HG02870 (cell line): ENCODE measurements at regions not wholly inside any gene's neighbourhood (a gene's known extent, or its start where the extent isn't known, plus 50 kb on each side); places are given as distances from the start of the nearest gene placed in this dataset.

Experiments used
- ATAC-seq: cut with Tn5 transposase; IDR thresholded peaks from one replicate; pipeline ENCODE4 v1.9.1; 2021; ENCODE audit warnings: mild to moderate bottlenecking, moderate library complexity; ENCODE audit not compliant: unreplicated experiment

DNA sequence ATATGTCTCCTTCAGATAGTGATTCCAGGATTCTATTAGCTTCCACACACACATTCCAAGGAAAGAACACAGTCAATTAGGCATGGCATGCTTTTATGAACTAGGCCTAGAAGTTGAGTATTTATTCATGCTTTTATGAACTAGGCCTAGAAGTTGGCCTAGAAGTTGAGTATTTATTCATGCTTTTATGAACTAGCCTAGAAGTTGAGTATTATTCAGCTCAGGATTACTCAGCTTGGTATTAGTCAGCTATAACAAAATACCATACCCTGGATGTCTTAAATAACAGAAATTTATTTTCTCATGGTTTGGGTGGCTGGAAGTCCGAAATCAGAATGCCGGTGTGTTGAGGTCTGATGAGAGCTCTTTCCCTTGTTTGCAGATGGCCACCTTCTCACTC, 442.7 kb upstream of the FLRT2 start:
- no peak for ATAC-seq

DNA sequence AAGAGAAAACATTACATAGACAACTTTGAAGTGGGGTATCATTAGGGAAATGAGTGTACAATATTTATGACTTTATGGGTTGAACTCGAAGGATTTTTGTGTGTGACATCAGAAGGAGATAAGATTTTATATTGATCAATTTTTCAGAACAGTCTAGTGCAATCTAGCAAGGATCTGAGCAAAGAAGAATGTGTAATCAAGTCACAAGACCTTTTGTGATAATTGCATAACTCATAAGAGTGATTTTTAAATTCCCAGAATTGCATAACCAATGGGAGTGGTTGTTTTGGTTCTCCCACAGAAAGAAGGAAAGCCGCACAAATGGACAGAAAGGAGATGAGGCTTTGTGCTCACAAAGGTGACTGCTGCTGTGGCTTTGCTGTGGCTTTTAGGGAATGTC, 441.8 kb upstream of the FLRT2 start:
- no peak for ATAC-seq

DNA sequence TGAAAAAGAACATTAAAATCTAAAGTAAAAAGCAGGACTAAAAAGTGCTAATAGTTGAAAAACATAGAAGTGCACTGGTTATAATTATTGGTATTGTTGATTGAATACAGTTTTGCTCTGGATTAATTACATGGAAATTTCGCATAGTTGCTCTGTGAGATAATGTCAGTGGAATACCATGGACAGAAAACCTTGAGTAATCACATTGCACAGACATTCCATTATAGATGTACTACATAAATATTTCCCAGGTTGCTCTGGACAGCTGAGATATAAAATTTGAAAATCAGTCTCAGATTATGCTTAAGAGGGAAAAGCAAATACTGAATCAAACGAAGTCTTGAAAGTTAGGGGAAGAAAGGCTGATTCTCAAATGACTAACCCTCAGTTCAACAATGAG, 439.3 kb upstream of the FLRT2 start:
- no peak for ATAC-seq

DNA sequence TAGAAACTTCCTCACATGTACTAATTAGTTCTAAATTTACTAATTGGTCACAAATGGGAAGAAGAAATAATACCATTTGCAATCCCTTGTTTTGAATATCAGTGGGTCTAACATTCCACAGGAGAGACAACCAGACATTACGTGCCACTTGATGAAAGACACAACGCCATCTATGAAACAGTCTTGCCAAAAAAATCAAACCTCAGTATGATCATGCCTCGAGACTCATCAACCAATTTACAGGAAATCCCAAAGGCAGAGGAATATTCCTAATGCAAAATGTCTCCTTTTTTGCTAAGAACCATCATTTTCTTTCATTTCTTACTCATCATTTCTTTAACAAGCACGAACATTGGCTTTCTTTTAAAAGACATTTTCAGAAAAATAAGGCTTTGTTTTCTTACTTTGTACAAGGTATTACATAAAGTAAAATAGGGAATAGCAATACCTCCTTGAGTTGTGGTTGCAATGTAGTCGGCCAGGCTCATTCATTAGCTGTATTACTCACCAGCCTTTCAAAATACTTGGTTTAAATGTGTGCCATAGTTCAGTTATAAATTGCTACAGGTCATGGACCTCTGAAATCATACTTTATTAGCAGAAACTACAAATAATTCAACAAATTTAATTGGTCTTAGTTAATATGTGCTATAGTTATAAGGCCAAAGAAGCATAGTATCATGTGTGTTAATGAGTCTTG, 436.2 kb upstream of the FLRT2 start:
- ATAC-seq, result no peak

DNA sequence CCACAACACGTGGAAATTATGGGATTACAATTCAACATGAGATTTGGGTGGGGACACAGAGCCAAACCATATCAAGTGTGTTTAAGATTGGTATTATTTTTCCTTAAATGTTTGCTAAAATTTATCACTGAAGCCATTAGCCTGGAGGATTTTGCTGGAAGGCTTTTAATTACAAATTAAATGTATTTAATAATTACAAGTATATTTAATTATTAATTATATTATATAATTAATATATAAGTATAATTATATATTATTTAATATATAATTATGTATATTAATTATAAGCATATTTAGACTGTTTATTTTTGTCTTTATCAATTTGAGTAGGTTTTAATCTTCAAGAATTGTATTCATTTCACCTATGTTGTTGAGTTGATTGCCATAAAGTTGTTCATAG, 427.4 kb upstream of the FLRT2 start:
- no peak for ATAC-seq

DNA sequence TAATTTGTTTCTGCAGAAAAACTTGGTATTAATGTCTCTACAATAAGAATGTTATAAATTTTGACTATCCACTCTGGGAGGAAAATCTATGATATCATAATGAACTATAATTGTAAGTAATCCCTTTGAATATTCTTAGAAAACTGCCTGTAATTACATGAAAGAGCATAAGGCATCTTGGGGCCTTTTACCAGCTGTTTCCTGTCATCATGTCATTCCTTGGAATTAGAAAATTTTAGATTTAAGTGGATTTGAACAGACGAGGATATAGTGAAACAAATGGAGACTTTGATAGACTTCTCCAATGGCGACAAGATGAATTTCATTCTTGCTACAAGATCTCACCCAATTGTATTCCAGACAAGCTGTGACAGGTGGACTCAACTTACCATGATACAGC, 423.4 kb upstream of the FLRT2 start:
- ATAC-seq, result no peak

DNA sequence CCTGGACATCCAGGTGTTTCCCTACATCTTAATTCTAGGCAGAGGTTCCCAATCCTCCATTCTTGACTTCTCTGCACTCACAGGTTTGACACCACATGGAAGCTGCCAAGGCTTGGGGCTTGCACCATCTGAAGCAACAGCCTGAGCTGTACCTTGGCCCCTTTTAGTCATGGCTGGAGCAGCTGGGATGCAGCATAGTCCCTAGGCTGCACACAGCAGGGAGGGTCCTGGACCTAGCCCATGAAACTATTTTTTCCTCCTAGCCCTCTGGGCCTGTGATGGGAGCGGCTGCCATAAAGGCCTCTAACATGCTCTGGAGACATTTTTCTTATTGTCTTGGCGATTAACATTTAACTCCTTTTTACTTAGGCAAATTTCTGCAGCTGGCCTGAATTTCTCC, 417.2 kb upstream of the FLRT2 start:
- no peak for ATAC-seq

DNA sequence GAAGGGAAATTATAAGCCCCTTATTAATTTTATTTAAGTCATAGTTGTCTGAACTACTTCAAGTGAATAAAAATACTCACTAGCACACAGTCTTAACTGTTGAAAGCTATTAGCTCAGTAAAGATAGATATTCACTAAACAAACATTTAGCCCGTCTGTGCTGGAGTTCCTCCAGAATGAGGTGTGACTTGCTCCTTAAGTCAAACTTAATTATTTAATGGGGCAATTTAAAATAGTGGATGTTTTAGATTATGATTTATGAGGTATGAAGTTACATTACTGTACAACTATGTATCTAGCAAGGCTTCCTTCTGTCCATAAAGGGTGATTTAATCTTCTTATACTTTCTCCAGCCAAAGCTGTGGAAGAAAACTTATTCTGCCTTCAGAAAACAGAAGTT, 414.0 kb upstream of the FLRT2 start:
- ATAC-seq, result no peak

DNA sequence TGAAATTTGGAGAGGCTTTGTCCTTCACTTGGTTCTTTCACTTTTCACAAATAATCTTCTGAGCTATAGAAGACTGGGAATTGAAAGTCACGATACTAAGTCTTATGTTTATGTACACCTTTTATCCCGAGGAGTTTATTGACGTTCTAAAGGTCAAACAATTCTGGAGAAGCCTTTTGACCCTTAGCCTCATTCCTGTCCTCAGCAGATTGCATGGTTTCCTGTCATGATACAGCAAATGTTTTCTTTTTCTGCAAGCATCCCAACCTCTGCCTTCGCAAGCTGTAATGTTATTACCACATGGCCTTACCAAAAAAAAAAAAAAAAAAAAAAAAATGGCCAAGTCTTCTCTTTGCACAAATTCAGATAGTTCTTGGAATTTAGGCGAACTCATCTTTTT, 411.7 kb upstream of the FLRT2 start:
- no peak for ATAC-seq

DNA sequence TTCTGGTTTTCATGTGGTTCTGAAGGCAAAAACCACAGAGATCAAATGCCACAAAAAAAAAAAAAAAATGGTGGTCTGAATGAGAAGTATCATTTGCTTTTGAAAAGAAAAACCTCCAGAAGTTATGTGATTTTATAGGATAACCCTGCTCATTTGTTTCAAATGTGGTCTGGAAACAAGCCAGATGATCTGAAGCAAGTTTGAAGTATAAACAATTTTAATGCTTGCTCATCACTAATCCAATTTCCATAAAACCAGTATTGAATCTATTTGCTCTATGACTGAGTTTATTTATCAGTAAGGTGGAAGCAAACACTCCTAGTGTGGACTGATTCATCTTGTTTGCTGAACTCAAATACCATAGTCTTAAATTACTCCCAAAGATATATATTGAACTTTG, 407.3 kb upstream of the FLRT2 start:
- no peak for ATAC-seq

DNA sequence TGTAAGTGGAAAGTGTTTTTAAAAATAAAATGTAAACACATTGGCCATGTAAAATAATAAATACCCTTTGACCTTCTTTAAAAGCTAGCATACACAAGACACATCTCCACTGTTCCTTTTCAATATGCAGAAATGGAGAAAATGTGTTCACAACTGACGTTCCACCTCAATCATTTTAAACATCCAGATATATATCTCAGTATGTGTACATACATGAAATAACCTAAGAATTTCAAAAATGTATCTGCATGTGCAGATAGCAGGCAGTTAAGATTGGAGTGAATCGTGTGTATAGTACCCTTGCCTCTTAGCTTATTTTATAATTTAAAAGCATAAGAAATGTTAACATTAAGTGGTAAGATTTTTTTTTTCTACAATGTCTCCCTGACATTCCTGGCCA, 406.2 kb upstream of the FLRT2 start:
- ATAC-seq, result no peak

DNA sequence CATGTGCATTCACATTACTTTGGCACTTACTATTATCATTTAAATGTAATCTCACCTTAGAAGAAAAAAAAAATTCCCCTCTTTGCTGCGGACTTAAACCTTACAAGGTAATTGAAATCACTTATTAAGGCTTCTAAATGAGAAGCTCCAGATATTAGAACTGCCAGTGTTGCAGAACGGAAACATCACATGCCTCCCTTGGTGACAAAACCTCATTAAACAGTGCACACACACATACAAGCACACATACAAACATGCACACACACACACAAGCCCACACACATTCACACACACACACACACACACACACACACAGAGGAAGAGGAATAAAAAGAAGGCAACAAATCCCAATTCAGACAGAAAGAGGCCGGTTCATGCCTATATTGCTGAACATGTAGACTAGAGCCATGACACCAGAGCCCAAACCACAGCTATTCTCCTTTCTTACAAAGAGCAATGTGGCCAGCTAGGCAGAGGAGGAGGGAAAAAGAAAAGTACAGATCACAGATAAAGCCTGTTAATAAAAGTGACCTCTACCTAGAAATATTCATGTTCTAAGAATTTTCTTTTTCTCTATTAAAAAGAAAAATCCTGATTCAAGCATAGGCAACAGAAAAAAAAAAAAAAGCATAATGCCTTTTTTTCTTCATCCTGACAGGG, 405.2 kb upstream of the FLRT2 start:
- no peak for ATAC-seq

DNA sequence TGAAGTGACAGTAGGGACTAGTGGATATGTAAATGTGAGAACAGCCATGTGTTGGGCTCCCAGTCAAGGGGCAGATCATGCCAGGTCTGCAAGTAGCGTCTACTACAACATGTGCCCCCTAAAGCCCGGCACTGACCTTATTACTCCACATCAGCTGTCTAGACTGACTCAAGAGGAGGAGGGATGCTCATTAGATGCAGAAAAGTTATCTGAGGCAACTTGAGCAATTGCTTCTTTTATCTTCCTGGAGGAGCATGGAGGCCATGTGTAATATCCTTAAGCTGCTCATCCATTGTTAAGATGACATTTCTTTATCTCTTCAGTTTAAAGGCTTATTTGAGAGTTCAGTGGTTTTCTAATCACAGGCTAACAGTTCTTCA, 404.7 kb upstream of the FLRT2 start:
- ATAC-seq, result no peak

DNA sequence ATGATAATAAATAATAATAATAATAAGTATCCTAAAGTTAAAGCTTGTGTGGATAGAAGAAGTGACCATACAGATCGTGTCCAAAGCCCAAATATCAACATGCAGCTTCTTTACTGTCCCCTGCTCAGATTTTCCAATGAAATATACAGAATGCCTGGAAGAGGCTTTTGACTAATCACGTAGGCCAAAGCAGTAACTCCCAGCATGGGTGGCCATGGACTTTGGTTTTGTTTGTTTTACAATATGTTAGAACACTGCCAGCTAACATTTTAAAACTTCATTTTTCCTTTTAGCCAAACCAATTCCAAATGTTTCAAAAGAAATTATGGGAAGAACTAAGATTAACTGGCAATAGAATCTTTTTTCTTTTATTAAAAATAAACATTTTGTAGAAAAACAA, 400.0 kb upstream of the FLRT2 start:
- ATAC-seq, result no peak

DNA sequence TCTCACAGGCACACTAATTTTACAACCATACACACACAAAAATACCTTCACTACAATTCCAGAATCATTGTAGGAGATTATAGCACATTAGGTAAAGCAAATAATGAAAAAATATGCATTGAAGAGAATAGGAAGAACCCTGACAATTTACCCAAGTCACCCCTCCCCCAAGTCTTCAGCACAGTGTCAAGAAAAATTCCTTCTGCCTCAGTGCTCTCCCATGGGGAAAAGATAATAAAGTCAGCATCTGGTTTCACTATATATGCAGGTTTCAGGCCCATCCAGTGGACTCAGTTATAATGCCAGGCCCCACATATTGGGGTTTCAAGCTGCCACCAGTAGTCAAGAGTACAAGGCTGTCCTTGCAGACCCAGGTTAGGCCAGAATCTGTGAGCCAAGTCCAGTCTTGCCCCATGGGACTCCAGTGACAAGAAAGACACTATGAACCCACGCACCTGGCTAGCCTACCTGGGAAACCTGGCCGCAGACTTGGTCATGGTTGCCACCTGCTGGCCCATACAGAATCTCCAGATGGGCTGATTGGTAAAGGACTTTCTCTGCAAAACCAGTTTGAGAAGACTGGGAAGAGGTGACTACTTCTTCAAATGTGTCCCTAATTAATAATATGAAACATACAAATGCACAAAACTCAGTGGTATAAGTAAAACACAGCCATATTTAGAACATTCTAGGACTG, 398.6 kb upstream of the FLRT2 start:
- ATAC-seq, result no peak

DNA sequence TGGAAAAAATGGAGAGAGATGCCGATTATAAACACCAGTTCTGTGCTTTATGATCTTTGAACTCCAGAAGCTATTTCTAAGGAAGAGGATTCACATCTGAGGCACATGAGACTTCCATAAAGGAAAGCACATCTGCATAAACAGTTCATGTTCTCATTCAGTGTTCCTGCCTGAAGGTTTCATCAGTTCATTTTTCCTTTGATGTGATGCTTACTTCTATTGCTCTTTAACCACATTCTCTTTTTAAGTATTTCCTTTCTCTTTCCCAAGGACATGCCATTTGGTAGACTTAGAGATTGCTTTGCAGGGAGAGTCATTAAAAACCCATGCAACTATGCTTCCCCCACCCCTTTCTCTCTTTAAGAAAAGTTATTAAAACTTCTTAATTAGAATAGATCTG, 387.0 kb upstream of the FLRT2 start:
- ATAC-seq, result no peak

DNA sequence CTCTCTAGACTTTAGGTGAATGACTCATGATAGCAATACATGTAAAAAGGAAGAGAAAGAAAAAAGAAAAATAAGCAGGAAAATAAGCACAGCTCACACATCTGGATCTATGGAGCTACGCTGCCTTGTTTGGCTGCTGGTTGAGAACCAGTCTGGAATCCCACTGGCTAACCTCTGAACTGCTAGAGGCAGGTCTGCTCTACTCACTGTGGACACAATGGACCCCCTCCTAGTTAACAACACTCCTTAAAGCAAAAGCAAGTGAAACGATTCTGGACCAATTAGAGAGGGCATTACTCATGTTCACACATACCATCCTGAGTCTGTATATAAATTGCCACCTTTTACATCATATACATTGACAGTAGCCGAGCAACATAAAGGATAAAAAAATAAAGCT, 383.2 kb upstream of the FLRT2 start:
- ATAC-seq, result no peak

DNA sequence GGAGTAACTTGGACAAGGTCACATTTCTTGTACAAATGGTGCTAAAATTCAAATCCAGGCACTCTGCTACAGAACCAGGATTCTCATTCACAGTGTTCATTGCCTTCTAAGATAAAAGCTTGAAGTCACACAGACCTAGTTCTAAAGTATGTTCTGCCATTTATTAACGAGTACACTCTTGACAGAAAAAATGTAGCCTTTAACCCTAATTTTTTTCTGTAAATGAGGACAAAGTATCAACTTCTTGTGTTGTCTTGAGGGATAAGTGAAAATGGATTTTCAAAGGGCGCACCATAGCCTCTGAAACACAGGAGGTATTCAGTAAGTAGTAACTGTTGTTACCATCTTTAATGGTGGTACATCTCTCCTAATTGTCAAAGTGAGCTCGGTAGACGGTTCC, 379.8 kb upstream of the FLRT2 start:
- ATAC-seq, result no peak

DNA sequence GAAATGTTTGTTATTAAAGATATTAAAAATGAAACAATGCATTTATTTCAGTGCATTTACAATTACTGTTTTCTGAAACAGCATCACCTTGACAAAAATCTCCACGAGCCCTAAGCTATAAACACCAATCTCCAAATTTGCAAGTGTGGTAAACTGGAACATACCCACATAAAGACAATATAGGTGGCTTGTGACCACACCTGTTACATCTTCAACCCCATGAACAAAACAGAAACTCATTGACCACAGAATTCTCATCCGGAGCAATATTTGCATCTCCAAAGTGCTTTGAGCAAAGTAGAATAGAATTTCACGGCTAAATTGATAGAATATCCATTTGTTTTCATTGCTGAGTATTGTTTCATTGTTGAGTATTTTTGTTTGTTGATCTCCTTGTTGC, 375.2 kb upstream of the FLRT2 start:
- no peak for ATAC-seq

DNA sequence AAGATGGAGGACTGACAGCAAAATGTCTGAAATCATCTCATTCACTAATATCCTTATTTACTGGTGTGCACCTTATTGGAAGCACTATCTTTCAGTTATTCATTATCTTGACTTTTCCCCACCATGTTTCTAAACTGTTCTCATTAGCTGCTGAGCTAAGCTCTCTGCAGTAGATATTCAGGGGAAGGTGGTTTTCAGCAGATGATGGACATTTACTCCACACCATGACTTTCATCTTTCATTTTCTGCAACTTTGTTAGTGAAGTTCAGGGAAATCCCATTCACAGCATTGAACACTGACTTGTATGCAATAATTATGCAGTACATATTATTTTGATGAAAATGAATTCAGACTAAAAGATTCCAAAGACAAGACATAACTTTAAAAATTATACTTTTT, 373.6 kb upstream of the FLRT2 start:
- no peak for ATAC-seq

DNA sequence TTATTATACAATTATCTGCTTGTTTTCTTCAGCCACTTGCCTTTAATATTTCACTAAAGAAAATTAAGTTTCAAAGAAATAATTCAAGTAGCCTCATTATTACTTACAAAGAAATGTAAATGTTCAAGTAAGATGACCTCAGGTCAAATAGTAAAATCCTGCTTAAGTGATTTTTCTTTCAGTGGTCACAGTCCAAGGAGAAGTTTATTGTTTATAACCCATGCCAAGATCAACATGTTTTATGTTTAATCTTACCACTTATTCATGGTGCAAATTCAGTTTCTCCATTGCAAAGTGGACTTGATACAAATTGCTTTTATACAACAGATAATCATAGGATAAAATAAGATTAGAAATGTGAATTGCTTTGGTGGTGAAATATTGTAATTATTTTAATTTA, 370.2 kb upstream of the FLRT2 start:
- no peak for ATAC-seq

DNA sequence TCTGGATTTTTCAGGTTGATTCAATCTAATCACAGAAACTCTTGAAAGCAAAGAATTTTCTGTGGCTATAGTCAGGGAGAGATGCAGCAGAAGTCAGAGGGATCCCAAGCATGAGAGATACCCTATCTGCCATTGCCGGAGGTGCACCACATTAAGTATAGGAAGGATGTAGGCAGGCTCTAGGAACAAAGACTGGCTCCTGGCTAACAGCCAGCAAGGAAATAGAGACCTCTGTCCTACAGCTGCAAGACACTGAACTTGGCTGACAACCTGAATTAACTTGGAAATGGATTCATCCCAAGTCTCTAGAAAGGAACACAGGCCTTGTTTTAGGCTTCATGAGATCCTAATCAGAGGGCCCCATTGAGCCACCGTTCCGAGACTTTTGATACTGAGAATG, 364.9 kb upstream of the FLRT2 start:
- ATAC-seq, result no peak

DNA sequence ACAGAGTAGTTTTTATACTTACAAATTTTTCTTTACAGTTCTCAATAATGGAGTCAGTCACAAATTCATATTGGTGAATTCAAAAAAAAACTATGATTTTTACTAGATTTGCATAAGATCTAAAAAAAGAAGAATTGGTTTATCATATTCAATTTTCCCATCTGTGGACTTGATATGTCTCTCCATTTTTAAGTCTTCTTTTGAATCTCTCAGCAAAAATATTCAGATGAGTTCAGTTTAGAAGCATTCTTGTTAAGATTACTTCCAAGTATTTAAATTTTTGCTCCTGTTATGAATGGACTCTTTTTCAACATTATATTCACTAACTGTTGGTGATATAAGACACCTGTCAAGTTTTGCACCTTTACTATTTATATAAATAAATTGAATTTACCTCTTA, 360.6 kb upstream of the FLRT2 start:
- no peak for ATAC-seq
